Small intestine (tissue), 7 donors: ENCODE measurements at regions not wholly inside any gene's neighbourhood (a gene's known extent, or its start where the extent isn't known, plus 50 kb on each side); places are given as distances from the start of the nearest gene placed in this dataset.

Experiments
- DNase-seq, 2 donors: peaks; one replicate each; pipeline versions ENCODE4 v3.0.0 to v3.0.0-alpha.2; 2013
- FAIRE-seq: peaks from 2 replicates; lab custom pipeline; 2012; peaks lifted over from hg19 to GRCh38; lab: Jason Lieb, UNC
- H3K27ac ChIP-seq, 3 donors: one replicate each; pipeline ENCODE4 v1.5.1; 2013; ENCODE audit warnings: low read length in 2 of 3, mild to moderate bottlenecking in 2 of 3, control low read depth in 1 of 3, inconsistent platforms in 1 of 3, low read depth in 1 of 3, moderate library complexity in 1 of 3
- H3K27me3 ChIP-seq, 3 donors: one replicate each; pipeline ENCODE4 v1.6.1; 2013; ENCODE audit warnings: low read length in 3 of 3, inconsistent platforms in 1 of 3; ENCODE audit not compliant: control insufficient read depth in 3 of 3, insufficient read depth in 3 of 3
- H3K36me3 ChIP-seq, 3 donors: one replicate each; pipeline ENCODE4 v1.6.1; 2013; ENCODE audit warnings: low read length in 3 of 3, inconsistent platforms in 1 of 3, low read depth in 1 of 3, mild to moderate bottlenecking in 1 of 3, moderate library complexity in 1 of 3; ENCODE audit not compliant: control insufficient read depth in 3 of 3, insufficient read depth in 2 of 3
- H3K4me1 ChIP-seq, 3 donors: one replicate each; pipeline ENCODE4 v1.6.1; 2013; ENCODE audit warnings: low read length in 2 of 3, inconsistent platforms in 1 of 3, low read depth in 1 of 3, mild to moderate bottlenecking in 1 of 3, moderate library complexity in 1 of 3; ENCODE audit not compliant: control insufficient read depth in 3 of 3, insufficient read depth in 2 of 3
- H3K4me3 ChIP-seq, 3 donors: one replicate each; pipeline ENCODE4 v1.5.1; 2013; ENCODE audit warnings: low read length in 3 of 3, control low read depth in 1 of 3, inconsistent platforms in 1 of 3, low read depth in 1 of 3, mild to moderate bottlenecking in 1 of 3, moderate library complexity in 1 of 3
- H3K9me3 ChIP-seq, 2 donors: one replicate each; pipeline ENCODE4 v1.6.1; 2013; ENCODE audit warnings: low read depth in 1 of 2, low read length in 1 of 2; ENCODE audit not compliant: control insufficient read depth in 2 of 2, insufficient read depth in 1 of 2
- WGBS, 3 donors: extraction: QIAGEN DNeasy Blood & Tissue Kit; methylation state at CpG; one replicate each; pipeline ENCODE4 v1.1.7; 2013; 5-methylcytosine and 5-hydroxymethylcytosine counted together
- donor health status: healthy with polysubstance abuse.
- donor health status: control.
- donor health status: control.
- donor health status: Bipolar disorder and iron deficiency.
- donor health status: healthy.

GRCh38 chr2:66694087-66694860 lies 259.3 kb downstream of the MEIS1 start:
- no peaks in the 10 kb centered on the region for H3K36me3 ChIP-seq
- peak overlapping the region in 1 of 3 donors; percentile 30 for H3K27ac ChIP-seq
- H3K4me1 ChIP-seq: no peaks in the 10 kb centered on the region
- FAIRE-seq (no peak), DNase-seq (peak in 1 of 2 donors; percentile 30)
- WGBS, 3 donors: 52 to 60% (median 57%) methylated on average over 4 of the region's 4 CpGs
- no peaks in the 10 kb centered on the region for H3K27me3 ChIP-seq
- H3K4me3 ChIP-seq: no peak overlapping the region
- H3K9me3 ChIP-seq: no peaks in the 10 kb centered on the region

- Histone ChIP-seq H3K27me3 (no peaks in the 10 kb centered on the region), H3K9me3 (no peaks in the 10 kb centered on the region), H3K4me3 (no peak overlapping the region), H3K27ac (peak overlapping the region in 1 of 3 donors; percentile 27), H3K36me3 (no peaks in the 10 kb centered on the region), H3K4me1 (no peaks in the 10 kb centered on the region)
- FAIRE-seq (no peak), DNase-seq (no peak)
- 65 to 77% (median 76%) methylated on average over 4 of the region's 4 CpGs for WGBS, 3 donors
Measured at GRCh38 chr2:66695226-66695735, 260.4 kb downstream of the MEIS1 start.

- no peak for DNase-seq
- no peak overlapping the region for H3K27ac ChIP-seq
Measured at GRCh38 chr2:66696374-66696773, 261.4 kb downstream of the MEIS1 start.

GRCh38 chr2:66696886-66697285 lies 262.0 kb downstream of the MEIS1 start:
- Histone ChIP-seq H3K9me3 (no peaks in the 10 kb centered on the region), H3K36me3 (no peaks in the 10 kb centered on the region), H3K27me3 (no peaks in the 10 kb centered on the region), H3K4me1 (no peaks in the 10 kb centered on the region), H3K4me3 (no peak overlapping the region), H3K27ac (no peak overlapping the region)
- WGBS, 3 donors: 60 to 76% (median 73%) methylated on average over 4 of the region's 4 CpGs
- DNase-seq (peak in 1 of 2 donors; percentile 12), FAIRE-seq (no peak)

More at GRCh38 chr2:66696374-66696773, 261.4 kb downstream of the MEIS1 start:
- FAIRE-seq: no peak
- Histone ChIP-seq H3K36me3 (no peaks in the 10 kb centered on the region), H3K4me3 (no peak overlapping the region), H3K27me3 (no peaks in the 10 kb centered on the region), H3K9me3 (no peaks in the 10 kb centered on the region), H3K4me1 (no peaks in the 10 kb centered on the region)
- WGBS, 3 donors: 38 to 47% (median 40%) methylated on average over 7 of the region's 7 CpGs

GRCh38 chr2:66697366-66697765 lies 262.4 kb downstream of the MEIS1 start:
- 54 to 68% (median 59%) methylated on average over 4 of the region's 4 CpGs for WGBS, 3 donors
- FAIRE-seq (no peak), DNase-seq (no peak)
- H3K36me3 ChIP-seq: no peaks in the 10 kb centered on the region
- no peak overlapping the region for H3K4me3 ChIP-seq
- no peaks in the 10 kb centered on the region for H3K27me3 ChIP-seq
- H3K4me1 ChIP-seq: no peaks in the 10 kb centered on the region
- peak overlapping the region in 1 of 3 donors; percentile 34 for H3K27ac ChIP-seq
- no peaks in the 10 kb centered on the region for H3K9me3 ChIP-seq

- Histone ChIP-seq H3K4me3 (no peak overlapping the region), H3K4me1 (no peaks in the 10 kb centered on the region), H3K9me3 (no peaks in the 10 kb centered on the region), H3K36me3 (no peaks in the 10 kb centered on the region), H3K27ac (peak overlapping the region in 1 of 3 donors; percentile 34), H3K27me3 (no peaks in the 10 kb centered on the region)
- DNase-seq (no peak), FAIRE-seq (no peak)
- 67 to 84% (median 76%) methylated on average over 3 of the region's 3 CpGs for WGBS, 3 donors
Measured at GRCh38 chr2:66698091-66698490, 263.2 kb downstream of the MEIS1 start.

GRCh38 chr2:66698576-66699239 lies 263.8 kb downstream of the MEIS1 start:
- H3K27ac ChIP-seq: peak overlapping the region in 1 of 3 donors; percentile 34
- H3K9me3 ChIP-seq: no peaks in the 10 kb centered on the region
- FAIRE-seq (no peak), DNase-seq (no peak)
- H3K27me3 ChIP-seq: no peaks in the 10 kb centered on the region
- WGBS, 3 donors: 82 to 93% (median 90%) methylated on average over 5 of the region's 5 CpGs
- no peaks in the 10 kb centered on the region for H3K4me1 ChIP-seq
- no peaks in the 10 kb centered on the region for H3K36me3 ChIP-seq
- H3K4me3 ChIP-seq: no peak overlapping the region

- Histone ChIP-seq H3K27me3 (no peaks in the 10 kb centered on the region), H3K36me3 (no peaks in the 10 kb centered on the region), H3K27ac (peak overlapping the region in 1 of 3 donors; percentile 21), H3K4me1 (no peaks in the 10 kb centered on the region), H3K4me3 (no peak overlapping the region), H3K9me3 (no peaks in the 10 kb centered on the region)
- FAIRE-seq: no peak
- 79 to 84% (median 82%) methylated on average over 4 of the region's 4 CpGs for WGBS, 3 donors
- no peak for DNase-seq
Measured at GRCh38 chr2:66699416-66699792, 264.5 kb downstream of the MEIS1 start.
